A673 (cell line): ENCODE measurements at regions not wholly inside any gene's neighbourhood (a gene's known extent, or its start where the extent isn't known, plus 50 kb on each side); places are given as distances from the start of the nearest gene placed in this dataset.

ENCODE experiments used
- BruUV-seq: library from RNA; stranded (reverse); fragments of 400-500 nt; replicated peaks from 2 replicates; lab custom pipeline; 2021; lab: Mats Ljungman, UMichigan
- CTCF ChIA-PET: fragments of 300-600 bp; sonication (Branson Sonifier 250); formaldehyde crosslinking; loops from one replicate; lab custom pipeline; 2022; ENCODE audit warnings: antibody characterized with exemption; lab: Charles Lee
- POLR2A ChIA-PET: fragments of 300-600 bp; sonication (Branson Sonifier 250); formaldehyde crosslinking; loops from one replicate; lab custom pipeline; 2022; ENCODE audit warnings: antibody characterized with exemption; ENCODE audit not compliant: low non-redundant PET; lab: Charles Lee
- DNase-seq: peaks from one replicate; pipeline ENCODE4 v3.0.0-alpha.2; 2015; ENCODE audit warnings: low spot score
- H3K27ac ChIP-seq: fragments of 200-600 bp; sonication (generic); 2 replicates; pipeline ENCODE4 v1.5.1; 2016; ENCODE audit warnings: mixed run types, low read depth, mild to moderate bottlenecking, mixed read lengths, antibody characterized with exemption, low read length; ENCODE audit not compliant: poor library complexity, severe bottlenecking
- H3K27me3 ChIP-seq: fragments of 200-600 bp; sonication (generic); replicated peaks from 2 replicates; pipeline ENCODE4 v1.6.1; 2017; ENCODE audit warnings: mixed run types, low read depth, mild to moderate bottlenecking, mixed read lengths, antibody characterized with exemption, low read length; ENCODE audit not compliant: insufficient read depth, poor library complexity
- H3K36me3 ChIP-seq: fragments of 200-600 bp; sonication (generic); 2 replicates; pipeline ENCODE4 v1.6.1; 2016; ENCODE audit warnings: mixed run types, mild to moderate bottlenecking, mixed read lengths, antibody characterized with exemption, low read length; ENCODE audit not compliant: insufficient read depth, poor library complexity, severe bottlenecking
- H3K4me1 ChIP-seq: fragments of 200-600 bp; sonication (generic); 2 replicates; pipeline ENCODE4 v1.6.1; 2017; ENCODE audit warnings: mixed run types, mild to moderate bottlenecking, mixed read lengths, antibody characterized with exemption, low read length; ENCODE audit not compliant: insufficient read depth, poor library complexity, severe bottlenecking
- H3K4me3 ChIP-seq: fragments of 200-600 bp; sonication (generic); 2 replicates; pipeline ENCODE4 v1.5.1; 2016; ENCODE audit warnings: low read depth, mixed run types, mild to moderate bottlenecking, mixed read lengths, low read length; ENCODE audit not compliant: poor library complexity, severe bottlenecking
- H3K9me3 ChIP-seq: fragments of 200-600 bp; sonication (generic); 2 replicates; pipeline ENCODE4 v1.6.1; 2016; ENCODE audit warnings: mixed run types, low read depth, mild to moderate bottlenecking, mixed read lengths, antibody characterized with exemption, low read length; ENCODE audit not compliant: poor library complexity, severe bottlenecking
- EZH2 ChIP-seq: fragments of 200-600 bp; sonication (generic); IDR thresholded peaks from 2 replicates; pipeline ENCODE4 v1.6.1; 2017; ENCODE audit warnings: borderline replicate concordance, low read depth, mild to moderate bottlenecking, mixed read lengths, antibody characterized with exemption, low read length; ENCODE audit not compliant: poor library complexity, severe bottlenecking
- intact Hi-C: fragments of 100-400 bp; cut with micrococcal nuclease; formaldehyde crosslinking; loops from one replicate; pipeline ENCODE4 v1.10.0; 2022; ENCODE audit not compliant: unreplicated experiment
- TF ChIP-seq, protein P1 (sequence below): fragments of 300-800, 200-600 bp; sonication (generic); conservative IDR thresholded peaks from 2 replicates; pipeline ENCODE4 v1.5.1; 2017; ENCODE audit warnings: low read depth, mild to moderate bottlenecking, antibody characterized with exemption, low read length, moderate library complexity, mixed read lengths

DNA sequence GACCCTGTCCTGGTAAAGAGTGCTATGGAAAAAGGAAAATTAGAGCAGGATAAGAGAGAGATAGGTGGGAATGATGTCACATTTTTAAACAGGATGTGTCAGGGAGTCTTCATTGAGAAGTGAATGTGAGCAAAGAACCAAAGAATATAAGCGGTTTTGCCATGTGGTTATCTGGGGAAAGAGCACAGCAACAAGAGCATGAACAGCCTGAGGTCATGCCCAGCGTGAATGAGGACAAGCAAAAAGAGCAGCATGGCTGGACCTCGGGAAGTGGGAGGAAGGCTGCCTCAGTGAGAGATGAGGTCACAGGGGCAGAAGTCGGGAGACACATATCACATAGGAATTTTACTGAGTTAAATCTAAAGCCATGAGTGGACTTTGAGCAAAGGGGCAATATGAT lies 82.8 kb upstream of the HES1 start:
- Histone ChIP-seq H3K27me3 (no peaks in the 10 kb centered on the region), H3K36me3 (no peaks in the 10 kb centered on the region), H3K9me3 (peaks cover 17% of the 10 kb centered on the region), H3K4me3 (no peak overlapping the region), H3K27ac (no peak overlapping the region), H3K4me1 (peaks cover 24% of the 10 kb centered on the region)
- intact Hi-C loops, result no loop called here
- no peak for DNase-seq
- TF ChIP-seq EZH2, result no peak
- TF ChIP-seq, protein P1, sequence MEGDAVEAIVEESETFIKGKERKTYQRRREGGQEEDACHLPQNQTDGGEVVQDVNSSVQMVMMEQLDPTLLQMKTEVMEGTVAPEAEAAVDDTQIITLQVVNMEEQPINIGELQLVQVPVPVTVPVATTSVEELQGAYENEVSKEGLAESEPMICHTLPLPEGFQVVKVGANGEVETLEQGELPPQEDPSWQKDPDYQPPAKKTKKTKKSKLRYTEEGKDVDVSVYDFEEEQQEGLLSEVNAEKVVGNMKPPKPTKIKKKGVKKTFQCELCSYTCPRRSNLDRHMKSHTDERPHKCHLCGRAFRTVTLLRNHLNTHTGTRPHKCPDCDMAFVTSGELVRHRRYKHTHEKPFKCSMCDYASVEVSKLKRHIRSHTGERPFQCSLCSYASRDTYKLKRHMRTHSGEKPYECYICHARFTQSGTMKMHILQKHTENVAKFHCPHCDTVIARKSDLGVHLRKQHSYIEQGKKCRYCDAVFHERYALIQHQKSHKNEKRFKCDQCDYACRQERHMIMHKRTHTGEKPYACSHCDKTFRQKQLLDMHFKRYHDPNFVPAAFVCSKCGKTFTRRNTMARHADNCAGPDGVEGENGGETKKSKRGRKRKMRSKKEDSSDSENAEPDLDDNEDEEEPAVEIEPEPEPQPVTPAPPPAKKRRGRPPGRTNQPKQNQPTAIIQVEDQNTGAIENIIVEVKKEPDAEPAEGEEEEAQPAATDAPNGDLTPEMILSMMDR, result no peak
- BruUV-seq, result no TSS peak
- ChIA-PET POLR2A (no interaction called here), CTCF (no interaction called here)

DNA sequence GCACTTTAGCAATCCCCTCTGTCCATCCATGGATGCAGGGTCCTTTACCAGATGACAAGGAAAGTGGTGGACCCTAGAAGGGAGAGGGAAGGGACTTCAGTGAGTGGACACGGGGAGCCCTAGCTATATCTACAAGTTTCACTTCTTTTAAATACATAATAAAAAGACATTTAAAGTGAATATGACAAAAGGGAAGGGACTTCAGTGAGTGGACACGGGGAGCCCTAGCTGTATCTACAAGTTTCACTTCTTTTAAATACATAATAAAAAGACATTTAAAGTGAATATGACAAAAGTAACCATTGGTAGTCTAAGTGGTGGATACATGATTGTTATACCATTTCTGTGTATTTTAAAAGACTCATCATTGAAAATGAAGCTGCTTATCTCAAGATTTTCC lies 81.9 kb upstream of the HES1 start:
- DNase-seq, result no peak
- TF ChIP-seq EZH2, result no peak
- TF ChIP-seq, protein P1, result no peak
- BruUV-seq, result no TSS peak
- H3K9me3 ChIP-seq, result peaks cover 17% of the 10 kb centered on the region
- POLR2A ChIA-PET, result no interaction called here
- no peaks in the 10 kb centered on the region for H3K36me3 ChIP-seq
- peaks cover 21% of the 10 kb centered on the region for H3K4me1 ChIP-seq
- CTCF ChIA-PET, result no interaction called here
- no peaks in the 10 kb centered on the region for H3K27me3 ChIP-seq
- no peak overlapping the region for H3K27ac ChIP-seq
- intact Hi-C loops, result no loop called here
- H3K4me3 ChIP-seq, result no peak overlapping the region

DNA sequence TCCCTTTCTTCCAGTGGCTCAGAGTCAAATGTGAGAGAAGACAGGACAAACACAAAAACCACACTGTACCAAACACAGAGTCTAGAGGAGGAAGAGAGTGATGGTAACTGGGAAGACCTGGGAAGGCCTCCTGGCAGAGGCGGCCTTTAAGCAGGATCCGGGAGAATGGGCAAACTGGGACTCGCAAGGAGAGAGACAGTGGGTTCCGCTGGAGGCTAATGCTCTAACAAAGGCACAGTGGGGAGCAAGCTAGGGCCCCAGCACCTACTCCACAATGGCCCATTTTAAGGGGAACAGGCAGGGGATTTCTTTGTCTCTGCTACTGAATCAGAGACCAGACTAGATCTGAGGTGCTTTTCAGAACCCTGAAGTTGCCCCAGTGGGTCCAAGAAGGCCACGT lies 81.4 kb upstream of the HES1 start:
- Histone ChIP-seq H3K4me1 (peaks cover 15% of the 10 kb centered on the region), H3K9me3 (peaks cover 17% of the 10 kb centered on the region), H3K27me3 (no peaks in the 10 kb centered on the region), H3K4me3 (no peak overlapping the region), H3K36me3 (no peaks in the 10 kb centered on the region), H3K27ac (peak overlapping the region; percentile 42)
- intact Hi-C loops, result no loop called here
- BruUV-seq, result no TSS peak
- DNase-seq, result no peak
- ChIA-PET CTCF (no interaction called here), POLR2A (no interaction called here)
- TF ChIP-seq, protein P1, result no peak
- no peak for TF ChIP-seq EZH2
